HG02798 (cell line): ENCODE measurements at regions not wholly inside any gene's neighbourhood (a gene's known extent, or its start where the extent isn't known, plus 50 kb on each side); places are given as distances from the start of the nearest gene placed in this dataset.
A peak's percentile ranks its signal among the peaks of the same experiment; 100 is the strongest.

ENCODE experiments used
- ATAC-seq: cut with Tn5 transposase; IDR thresholded peaks from one replicate; pipeline ENCODE4 v1.9.1; 2021; ENCODE audit warnings: mild to moderate bottlenecking; ENCODE audit not compliant: unreplicated experiment, poor library complexity

- no peak for ATAC-seq
Observed at GRCh38 chr15:46865155-46865554, 852.1 kb upstream of the SEMA6D start.

- ATAC-seq = no peak
Observed at GRCh38 chr15:46872286-46872980, 844.9 kb upstream of the SEMA6D start.

GRCh38 chr15:46872981-46873330 lies 844.3 kb upstream of the SEMA6D start:
- no peak for ATAC-seq

GRCh38 chr15:46879032-46879770 lies 838.1 kb upstream of the SEMA6D start:
- ATAC-seq = no peak

- ATAC-seq = no peak
Observed at GRCh38 chr15:46880791-46881190, 836.5 kb upstream of the SEMA6D start.

- no peak for ATAC-seq
Observed at GRCh38 chr15:46892621-46893160, 824.6 kb upstream of the SEMA6D start.

GRCh38 chr15:46894644-46895043 lies 822.7 kb upstream of the SEMA6D start:
- no peak for ATAC-seq

- ATAC-seq = no peak
Observed at GRCh38 chr15:46897266-46897665, 820.0 kb upstream of the SEMA6D start.

- ATAC-seq = no peak
Observed at GRCh38 chr15:46901001-46901400, 816.3 kb upstream of the SEMA6D start.

GRCh38 chr15:46917721-46918252 lies 799.5 kb upstream of the SEMA6D start:
- no peak for ATAC-seq

- ATAC-seq = no peak
Observed at GRCh38 chr15:46918462-46919140, 798.7 kb upstream of the SEMA6D start.

- ATAC-seq = no peak
Observed at GRCh38 chr15:46921891-46922290, 795.4 kb upstream of the SEMA6D start.

- no peak for ATAC-seq
Observed at GRCh38 chr15:46930426-46930825, 786.9 kb upstream of the SEMA6D start.

- no peak for ATAC-seq
Observed at GRCh38 chr15:46933332-46933731, 784.0 kb upstream of the SEMA6D start.

GRCh38 chr15:46934851-46935250 lies 782.5 kb upstream of the SEMA6D start:
- ATAC-seq = no peak

GRCh38 chr15:46938169-46938568 lies 779.1 kb upstream of the SEMA6D start:
- no peak for ATAC-seq

- no peak for ATAC-seq
Observed at GRCh38 chr15:46941241-46941640, 776.1 kb upstream of the SEMA6D start.

GRCh38 chr15:46946953-46947352 lies 770.4 kb upstream of the SEMA6D start:
- peak; percentile 53 for ATAC-seq

- no peak for ATAC-seq
Observed at GRCh38 chr15:46955576-46955975, 761.7 kb upstream of the SEMA6D start.

GRCh38 chr15:46956456-46956855 lies 760.8 kb upstream of the SEMA6D start:
- no peak for ATAC-seq

- ATAC-seq = no peak
Observed at GRCh38 chr15:46956881-46957280, 760.4 kb upstream of the SEMA6D start.
